CD4-positive, alpha-beta memory T cell (primary cell): ENCODE measurements at regions not wholly inside any gene's neighbourhood (a gene's known extent, or its start where the extent isn't known, plus 50 kb on each side); places are given as distances from the start of the nearest gene placed in this dataset.

Source experiments
- CTCF ChIA-PET: fragments of 350-600 bp; sonication (Branson Sonifier 250); formaldehyde crosslinking; loops from one replicate; lab custom pipeline; 2021; ENCODE audit warnings: inconsistent platforms; ENCODE audit not compliant: partially characterized antibody; lab: Charles Lee
- POLR2A ChIA-PET: fragments of 350-600 bp; sonication (Branson Sonifier 250); formaldehyde crosslinking; loops from one replicate; lab custom pipeline; 2021; ENCODE audit not compliant: partially characterized antibody; lab: Charles Lee
- DNase-seq, 5 donors: peaks; one replicate each; pipeline versions ENCODE4 v3.0.0 to v3.0.0-alpha.2; 2020 to 2022; ENCODE audit warnings: mixed read lengths in 1 of 5
- H3K27ac ChIP-seq: one replicate; pipeline ENCODE4 v1.7.0; 2013; ENCODE audit warnings: low read depth, low read length
- H3K27me3 ChIP-seq: 2 replicates; pipeline ENCODE4 v1.7.0; 2013; ENCODE audit warnings: mild to moderate bottlenecking, low read length, moderate library complexity; ENCODE audit not compliant: insufficient read depth
- H3K36me3 ChIP-seq: 2 replicates; pipeline ENCODE4 v1.7.0; 2013; ENCODE audit warnings: mild to moderate bottlenecking, low read length, moderate library complexity; ENCODE audit not compliant: insufficient read depth
- H3K4me1 ChIP-seq: 2 replicates; pipeline ENCODE4 v1.7.0; 2013; ENCODE audit warnings: mild to moderate bottlenecking, low read length, moderate library complexity; ENCODE audit not compliant: insufficient read depth
- H3K4me3 ChIP-seq, 2 donors: one replicate each; pipeline ENCODE4 v1.7.0; 2013; ENCODE audit warnings: low read length in 2 of 2, mild to moderate bottlenecking in 1 of 2
- H3K9me3 ChIP-seq, 2 donors: one replicate each; pipeline ENCODE4 v1.7.0; 2013; ENCODE audit warnings: low read length in 2 of 2, control low read depth in 1 of 2; ENCODE audit not compliant: control insufficient read depth in 1 of 2
- H3K27ac Mint-ChIP-seq, 7 donors: one replicate each; pipeline ENCODE4 v1.8.0; 2020 to 2021; ENCODE audit warnings: mixed read lengths in 7 of 7, mild to moderate bottlenecking in 6 of 7, inconsistent platforms in 3 of 7, moderate library complexity in 3 of 7
- H3K27me3 Mint-ChIP-seq, 2 donors: one replicate each; pipeline ENCODE4 v1.8.0; 2020 to 2021; ENCODE audit warnings: mixed read lengths in 2 of 2
- H3K36me3 Mint-ChIP-seq, 2 donors: one replicate each; pipeline ENCODE4 v1.8.0; 2020 to 2021; ENCODE audit warnings: mixed read lengths in 2 of 2, inconsistent platforms in 1 of 2, mild to moderate bottlenecking in 1 of 2
- H3K4me1 Mint-ChIP-seq, 4 donors: one replicate each; pipeline ENCODE4 v1.8.0; 2020 to 2021; ENCODE audit warnings: mixed read lengths in 4 of 4, mild to moderate bottlenecking in 1 of 4
- H3K4me3 Mint-ChIP-seq, 8 donors: one replicate each; pipeline ENCODE4 v1.8.0; 2020 to 2021; ENCODE audit warnings: mixed read lengths in 8 of 8, mild to moderate bottlenecking in 7 of 8, moderate library complexity in 6 of 8, inconsistent platforms in 3 of 8
- H3K9me3 Mint-ChIP-seq, 8 donors: one replicate each; pipeline ENCODE4 v1.8.0; 2020 to 2021; ENCODE audit warnings: mixed read lengths in 8 of 8, mild to moderate bottlenecking in 5 of 8, inconsistent platforms in 3 of 8, moderate library complexity in 1 of 8
- intact Hi-C: fragments of 100-400 bp; cut with micrococcal nuclease; formaldehyde crosslinking; loops from one replicate; pipeline ENCODE4 v1.15.1; 2023

DNA sequence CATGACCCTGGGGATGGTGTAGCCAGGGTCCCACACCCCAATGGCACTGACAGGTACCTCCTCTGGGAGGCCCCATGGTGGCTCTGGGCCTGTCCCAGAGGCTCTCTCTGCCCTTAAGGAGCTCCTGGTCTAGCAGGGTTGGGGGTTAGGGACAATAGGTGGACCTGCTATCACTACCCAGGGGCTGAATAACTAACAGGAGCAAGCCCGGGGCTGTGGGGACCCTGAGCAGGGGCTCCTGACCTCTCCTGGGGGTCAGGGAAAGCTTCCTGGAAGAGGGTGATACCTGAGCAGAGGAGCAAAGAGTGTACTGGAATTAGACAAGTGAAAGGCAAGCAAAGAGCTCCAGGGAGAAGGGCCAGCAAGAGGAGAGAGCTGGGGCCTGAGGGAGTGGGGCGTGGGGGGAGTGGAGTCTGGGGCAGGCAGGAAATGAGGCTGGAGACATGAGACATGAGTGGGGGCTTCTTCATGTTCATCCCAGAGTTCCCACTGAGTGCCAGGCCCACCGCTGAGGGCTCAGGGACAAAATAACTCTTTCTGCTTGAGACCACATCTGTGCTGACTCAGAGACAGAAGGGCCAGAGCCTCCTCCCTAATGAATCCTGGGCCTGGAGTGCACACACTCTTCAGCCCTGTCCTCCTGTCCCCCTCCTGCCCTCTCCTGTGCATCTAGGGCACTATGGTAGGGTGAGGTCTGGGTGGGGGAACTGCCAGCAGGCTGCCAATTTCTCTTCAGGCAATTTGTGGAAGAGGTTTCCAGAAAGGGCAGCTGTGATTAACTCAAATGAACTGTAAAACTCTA is 517.6 kb downstream of the PTPRU start:
- Histone ChIP-seq H3K36me3 (no peaks in the 10 kb centered on the region), H3K4me1 (no peaks in the 10 kb centered on the region), H3K27me3 (no peaks in the 10 kb centered on the region), H3K4me3 (no peak overlapping the region), H3K27ac (no peak overlapping the region), H3K9me3 (no peaks in the 10 kb centered on the region)
- H3K4me1 Mint-ChIP-seq, result no peaks in the 10 kb centered on the region
- H3K9me3 Mint-ChIP-seq, result no peaks in the 10 kb centered on the region
- H3K27me3 Mint-ChIP-seq, result peaks cover 7 to 13% of the 10 kb centered on the region in 2 donors
- DNase-seq, result no peak
- no peak overlapping the region for H3K4me3 Mint-ChIP-seq
- intact Hi-C loops, result no loop called here
- POLR2A ChIA-PET, result no interaction called here
- H3K36me3 Mint-ChIP-seq, result no peaks in the 10 kb centered on the region
- CTCF ChIA-PET, result no interaction called here
- H3K27ac Mint-ChIP-seq, result no peak overlapping the region

GRCh38 chr1:29753244-29753643 is 516.9 kb downstream of the PTPRU start:
- no peak for DNase-seq
- H3K9me3 Mint-ChIP-seq, result no peaks in the 10 kb centered on the region
- POLR2A ChIA-PET, result no interaction called here

DNA sequence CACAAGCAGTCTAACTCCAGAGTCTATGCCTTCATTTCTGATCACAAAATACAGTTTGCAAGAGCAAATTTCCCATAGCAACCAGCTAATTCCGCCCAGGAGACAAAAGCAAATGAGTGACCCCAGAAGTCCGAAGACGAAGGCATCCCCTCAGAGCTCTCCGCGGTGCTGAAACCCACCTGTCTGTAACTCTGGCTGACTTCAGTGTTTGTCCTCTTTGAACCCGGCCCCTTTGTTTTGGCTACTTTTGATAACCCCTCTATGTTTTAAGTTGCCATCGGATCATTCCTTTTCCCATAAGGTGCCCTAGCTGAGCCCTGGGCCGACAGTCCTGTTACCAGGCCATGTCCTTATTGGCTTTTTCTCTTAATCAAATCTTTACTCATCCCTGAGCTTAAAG is 515.8 kb downstream of the PTPRU start:
- no peaks in the 10 kb centered on the region for H3K4me1 Mint-ChIP-seq
- peaks cover 1 to 12% of the 10 kb centered on the region in 2 donors for H3K27me3 Mint-ChIP-seq
- POLR2A ChIA-PET, result no interaction called here
- DNase-seq, result no peak
- Histone ChIP-seq H3K27ac (no peak overlapping the region), H3K36me3 (no peaks in the 10 kb centered on the region), H3K27me3 (no peaks in the 10 kb centered on the region), H3K9me3 (no peaks in the 10 kb centered on the region), H3K4me3 (no peak overlapping the region), H3K4me1 (no peaks in the 10 kb centered on the region)
- no peak overlapping the region for H3K4me3 Mint-ChIP-seq
- no peaks in the 10 kb centered on the region for H3K36me3 Mint-ChIP-seq
- CTCF ChIA-PET, result no interaction called here
- H3K27ac Mint-ChIP-seq, result no peak overlapping the region
- H3K9me3 Mint-ChIP-seq, result no peaks in the 10 kb centered on the region
- intact Hi-C loops, result no loop called here

More at GRCh38 chr1:29753244-29753643, 516.9 kb downstream of the PTPRU start:
- Mint-ChIP-seq H3K4me3 (no peak overlapping the region), H3K4me1 (no peaks in the 10 kb centered on the region), H3K27ac (no peak overlapping the region), H3K36me3 (no peaks in the 10 kb centered on the region), H3K27me3 (peaks cover 7 to 13% of the 10 kb centered on the region in 2 donors)
- Histone ChIP-seq H3K9me3 (no peaks in the 10 kb centered on the region), H3K27me3 (no peaks in the 10 kb centered on the region), H3K27ac (no peak overlapping the region), H3K4me1 (no peaks in the 10 kb centered on the region), H3K4me3 (no peak overlapping the region), H3K36me3 (no peaks in the 10 kb centered on the region)
- CTCF ChIA-PET, result no interaction called here
- intact Hi-C loops, result no loop called here

DNA sequence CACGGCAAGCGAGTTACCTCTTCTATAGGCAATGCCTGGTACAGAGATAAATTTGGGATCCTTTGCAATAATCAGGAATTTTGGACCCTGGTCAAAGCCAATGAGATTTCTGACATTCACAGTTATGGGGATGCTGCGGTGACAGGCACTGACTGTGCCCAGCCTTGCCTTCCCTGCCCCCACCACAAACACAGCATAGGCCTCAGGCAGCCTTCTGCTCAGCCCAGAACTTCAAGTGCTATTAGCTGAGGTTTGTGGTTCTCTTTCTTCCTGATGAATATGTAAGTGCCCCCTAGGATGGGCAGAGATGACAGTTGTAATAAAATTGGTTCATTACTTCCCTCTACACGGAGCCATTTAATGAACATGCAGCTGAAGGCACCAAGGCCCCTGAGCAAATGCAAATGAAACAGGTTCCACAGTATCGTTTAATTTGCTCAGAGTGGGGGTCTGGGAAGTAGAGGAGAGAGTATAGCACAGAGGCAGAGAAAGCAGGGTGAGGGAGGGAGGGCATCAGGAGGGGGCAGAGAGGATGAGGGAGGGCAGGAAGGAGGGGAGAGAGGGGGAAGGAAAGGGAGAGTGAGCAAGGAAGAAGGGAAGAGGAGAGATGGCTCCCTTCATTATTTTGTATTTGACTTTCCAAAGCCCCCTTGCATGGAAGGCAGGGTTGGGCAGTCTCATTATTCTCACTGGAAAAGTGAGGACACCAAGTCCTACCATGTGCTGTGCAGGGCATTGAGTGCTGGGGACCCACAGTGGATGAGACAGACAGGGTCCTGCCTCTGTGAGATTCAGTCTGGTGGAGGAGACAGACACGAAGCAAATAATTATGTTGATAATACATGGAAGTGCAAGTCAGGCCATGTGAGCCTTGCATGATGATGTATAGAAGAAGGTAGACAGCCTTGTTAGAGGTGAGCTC is 513.0 kb downstream of the PTPRU start:
- Histone ChIP-seq H3K9me3 (no peaks in the 10 kb centered on the region), H3K27me3 (no peaks in the 10 kb centered on the region), H3K4me3 (no peak overlapping the region), H3K27ac (no peak overlapping the region), H3K4me1 (no peaks in the 10 kb centered on the region), H3K36me3 (no peaks in the 10 kb centered on the region)
- Mint-ChIP-seq H3K27me3 (peaks cover 4 to 8% of the 10 kb centered on the region in 2 donors), H3K9me3 (no peaks in the 10 kb centered on the region), H3K4me3 (no peak overlapping the region), H3K27ac (no peak overlapping the region), H3K4me1 (no peaks in the 10 kb centered on the region), H3K36me3 (no peaks in the 10 kb centered on the region)
- ChIA-PET POLR2A (no interaction called here), CTCF (no interaction called here)
- intact Hi-C loops, result no loop called here
- no peak for DNase-seq

- H3K36me3 ChIP-seq, result no peaks in the 10 kb centered on the region
Measured at GRCh38 chr1:29747196-29747595, 510.9 kb downstream of the PTPRU start.

DNA sequence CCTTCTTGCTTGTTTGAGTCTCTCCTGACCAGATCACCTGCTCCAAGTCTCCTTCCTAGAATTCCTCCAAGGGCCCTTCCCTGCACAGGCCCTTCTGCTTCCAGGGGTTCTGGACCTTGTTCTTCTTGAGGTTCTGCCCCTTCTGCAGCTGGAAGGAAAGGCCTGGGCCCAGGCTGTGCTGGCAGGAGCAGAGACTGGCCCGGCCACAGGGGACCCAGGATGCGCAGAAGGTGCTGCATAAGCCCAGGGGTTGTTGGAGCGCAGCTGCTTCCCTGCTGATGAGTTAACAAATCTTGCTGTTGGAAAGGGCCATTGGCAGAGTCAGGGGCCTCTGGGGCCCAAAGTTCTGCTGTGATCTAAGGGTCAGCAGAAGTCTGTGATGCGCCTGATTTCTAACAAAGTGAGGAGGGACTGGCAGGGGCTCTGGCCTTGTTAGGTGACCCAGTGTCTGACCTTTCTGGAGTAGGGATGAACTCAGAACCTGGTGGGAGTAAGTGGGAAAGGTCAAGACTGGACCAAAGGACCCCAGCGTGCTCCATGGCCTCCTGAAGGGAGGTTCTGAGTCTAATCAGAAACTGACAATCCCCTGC is 509.8 kb downstream of the PTPRU start:
- H3K27ac ChIP-seq, result no peak overlapping the region
- Mint-ChIP-seq H3K9me3 (no peaks in the 10 kb centered on the region), H3K27me3 (peaks cover 5 to 8% of the 10 kb centered on the region in 2 donors), H3K27ac (no peak overlapping the region), H3K4me1 (no peaks in the 10 kb centered on the region), H3K36me3 (no peaks in the 10 kb centered on the region), H3K4me3 (no peak overlapping the region)
- H3K4me3 ChIP-seq, result no peak overlapping the region
- intact Hi-C loops, result no loop called here
- ChIA-PET CTCF (no interaction called here), POLR2A (no interaction called here)
- no peaks in the 10 kb centered on the region for H3K4me1 ChIP-seq
- no peak for DNase-seq
- H3K9me3 ChIP-seq, result no peaks in the 10 kb centered on the region
- H3K36me3 ChIP-seq, result no peaks in the 10 kb centered on the region
- H3K27me3 ChIP-seq, result no peaks in the 10 kb centered on the region

More at GRCh38 chr1:29747196-29747595, 510.9 kb downstream of the PTPRU start:
- no peak for DNase-seq
- no peaks in the 10 kb centered on the region for H3K36me3 Mint-ChIP-seq
- Histone ChIP-seq H3K4me3 (no peak overlapping the region), H3K4me1 (no peaks in the 10 kb centered on the region), H3K9me3 (no peaks in the 10 kb centered on the region), H3K27me3 (no peaks in the 10 kb centered on the region), H3K27ac (no peak overlapping the region)
- no peaks in the 10 kb centered on the region for H3K9me3 Mint-ChIP-seq
- no peak overlapping the region for H3K27ac Mint-ChIP-seq
- intact Hi-C loops, result no loop called here
- peaks cover 5 to 9% of the 10 kb centered on the region in 2 donors for H3K27me3 Mint-ChIP-seq
- H3K4me3 Mint-ChIP-seq, result no peak overlapping the region
- ChIA-PET CTCF (no interaction called here), POLR2A (no interaction called here)
- H3K4me1 Mint-ChIP-seq, result no peaks in the 10 kb centered on the region
